H1 (cell line): ENCODE measurements at regions not wholly inside any gene's neighbourhood (a gene's known extent, or its start where the extent isn't known, plus 50 kb on each side); places are given as distances from the start of the nearest gene placed in this dataset.

Experiments
- CTCF ChIA-PET: fragments of 300-600 bp; sonication (Branson Sonifier 250); formaldehyde crosslinking; loops from one replicate; lab custom pipeline; 2021; ENCODE audit not compliant: partially characterized antibody; lab: Charles Lee
- POLR2A ChIA-PET: fragments of 300-600 bp; sonication (Branson Sonifier 250); formaldehyde crosslinking; loops from one replicate; lab custom pipeline; 2021; ENCODE audit warnings: inconsistent platforms; ENCODE audit not compliant: partially characterized antibody; lab: Charles Lee
- DNase-seq, 2 experiments: peaks; one replicate each; pipeline versions ENCODE4 v3.0.0 to v3.0.0-alpha.2; 2010 to 2022; ENCODE audit warnings: low spot score in 2 of 2, low read depth in 1 of 2, mixed read lengths in 1 of 2
- FAIRE-seq: peaks from 2 replicates; lab custom pipeline; 2011; peaks lifted over from hg19 to GRCh38; lab: Jason Lieb, UNC
- H2AFZ ChIP-seq: 2 replicates; pipeline ENCODE4 v1.8.1; 2012; ENCODE audit warnings: low read length, inconsistent platforms
- H2AK5ac ChIP-seq: 2 replicates; pipeline ENCODE4 v1.6.1; 2013; ENCODE audit warnings: low read depth, low read length
- H2BK120ac ChIP-seq: replicated peaks from 2 replicates; pipeline ENCODE3; 2013; ENCODE audit warnings: low read depth, low read length, inconsistent platforms
- H2BK12ac ChIP-seq: 2 replicates; pipeline ENCODE4 v1.6.1; 2013; ENCODE audit warnings: low read depth, low read length
- H2BK15ac ChIP-seq: 2 replicates; pipeline ENCODE4 v1.6.1; 2013; ENCODE audit warnings: low read length
- H2BK20ac ChIP-seq: 2 replicates; pipeline ENCODE4 v1.6.1; 2013; ENCODE audit warnings: low read length
- H2BK5ac ChIP-seq: 2 replicates; pipeline ENCODE4 v1.6.1; 2013; ENCODE audit warnings: low read depth, low read length
- H3K14ac ChIP-seq: 2 replicates; pipeline ENCODE4 v1.6.1; 2013; ENCODE audit warnings: inconsistent platforms; ENCODE audit not compliant: insufficient read length
- H3K18ac ChIP-seq: 2 replicates; pipeline ENCODE4 v1.6.1; 2013; ENCODE audit warnings: low read length; ENCODE audit errors: extremely low read depth
- H3K23ac ChIP-seq: 2 replicates; pipeline ENCODE4 v1.6.1; 2013; ENCODE audit warnings: inconsistent platforms; ENCODE audit not compliant: insufficient read length
- H3K23me2 ChIP-seq: 2 replicates; pipeline ENCODE4 v1.6.1; 2013; ENCODE audit warnings: low read depth, low read length
- H3K27ac ChIP-seq: 2 replicates; pipeline ENCODE4 v1.6.1; 2011; ENCODE audit warnings: low read depth, low read length, inconsistent platforms
- H3K27me3 ChIP-seq, 4 experiments: replicated peaks in 1 of 4; 1 replicate in 1 of 4; 2 replicates in 3 of 4; pipeline versions ENCODE4 v1.6.1 to v1.8.1; 2011 to 2013; ENCODE audit warnings: low read length in 3 of 4, mild to moderate bottlenecking in 3 of 4, inconsistent platforms in 2 of 4, mixed read lengths in 2 of 4, moderate library complexity in 1 of 4; ENCODE audit not compliant: control insufficient read depth in 3 of 4, insufficient read depth in 3 of 4; ENCODE audit errors: extremely low read depth in 1 of 4
- H3K36me3 ChIP-seq, 4 experiments: 2 replicates each; pipeline versions ENCODE4 v1.6.1 to v1.8.1; 2011 to 2013; ENCODE audit warnings: mild to moderate bottlenecking in 4 of 4, low read length in 3 of 4, moderate library complexity in 2 of 4, control low read depth in 1 of 4, inconsistent platforms in 1 of 4; ENCODE audit not compliant: insufficient read depth in 4 of 4, control insufficient read depth in 2 of 4
- H3K4ac ChIP-seq: replicated peaks from 2 replicates; pipeline ENCODE3; 2013; ENCODE audit warnings: low read length, low read depth, mixed read lengths, inconsistent platforms; ENCODE audit not compliant: insufficient read length
- H3K4me1 ChIP-seq, 4 experiments: replicated peaks in 1 of 4; 1 replicate in 1 of 4; 2 replicates in 3 of 4; pipeline versions ENCODE4 v1.6.1 to v1.8.1; 2011 to 2013; ENCODE audit warnings: low read length in 3 of 4, inconsistent platforms in 2 of 4, mixed read lengths in 1 of 4; ENCODE audit not compliant: insufficient read depth in 4 of 4, control insufficient read depth in 3 of 4
- H3K4me2 ChIP-seq, 2 experiments: 2 replicates each; pipeline versions ENCODE4 v1.6.1 to v1.8.1; 2011 to 2013; ENCODE audit warnings: low read depth in 2 of 2, low read length in 2 of 2, control low read depth in 1 of 2, inconsistent platforms in 1 of 2, mild to moderate bottlenecking in 1 of 2; ENCODE audit not compliant: insufficient read depth in 1 of 2
- H3K4me3 ChIP-seq, 4 experiments: fragments of 200-600, 300-600 bp in 1 of 4; sonication (generic), shearing (Covaris generic), sonication (Bioruptor Twin) in 1 of 4; 2 replicates each; pipeline versions ENCODE4 v1.5.1 to v1.8.1; 2011 to 2016; ENCODE audit warnings: low read length in 4 of 4, low read depth in 3 of 4, control low read depth in 2 of 4, inconsistent platforms in 2 of 4, mild to moderate bottlenecking in 2 of 4, mixed read lengths in 1 of 4, moderate library complexity in 1 of 4; ENCODE audit not compliant: insufficient read depth in 2 of 4; ENCODE audit errors: extremely low read depth in 1 of 4
- H3K56ac ChIP-seq: replicated peaks from 2 replicates; pipeline ENCODE3; 2013; ENCODE audit warnings: low read depth, mild to moderate bottlenecking, mixed read lengths, low read length, inconsistent platforms; ENCODE audit not compliant: insufficient read length
- H3K79me1 ChIP-seq: 2 replicates; pipeline ENCODE4 v1.6.1; 2013; ENCODE audit warnings: low read depth, low read length, control low read depth
- H3K79me2 ChIP-seq, 2 experiments: 2 replicates each; pipeline versions ENCODE4 v1.6.1 to v1.8.1; 2012 to 2013; ENCODE audit warnings: low read length in 2 of 2, mild to moderate bottlenecking in 2 of 2, inconsistent platforms in 1 of 2; ENCODE audit not compliant: insufficient read depth in 2 of 2, control insufficient read depth in 1 of 2
- H3K9ac ChIP-seq, 4 experiments: replicated peaks in 1 of 4; 1 replicate in 1 of 4; 2 replicates in 3 of 4; pipeline versions ENCODE4 v1.6.1 to v1.8.1; 2011 to 2013; ENCODE audit warnings: low read depth in 3 of 4, low read length in 3 of 4, control low read depth in 2 of 4, mild to moderate bottlenecking in 2 of 4, moderate library complexity in 2 of 4, inconsistent platforms in 1 of 4; ENCODE audit errors: extremely low read depth in 1 of 4
- H3K9me3 ChIP-seq, 2 experiments: 2 replicates each; pipeline versions ENCODE4 v1.6.1 to v1.8.1; 2012 to 2013; ENCODE audit warnings: mild to moderate bottlenecking in 2 of 2, moderate library complexity in 2 of 2, control low read depth in 1 of 2, inconsistent platforms in 1 of 2, low read depth in 1 of 2, low read length in 1 of 2, mixed read lengths in 1 of 2; ENCODE audit not compliant: insufficient read depth in 2 of 2
- H4K20me1 ChIP-seq, 2 experiments: replicated peaks in 1 of 2; 2 replicates each; pipeline versions ENCODE3 to v1.8.1; 2011 to 2013; ENCODE audit warnings: inconsistent platforms in 2 of 2, low read length in 2 of 2, mild to moderate bottlenecking in 1 of 2; ENCODE audit not compliant: insufficient read depth in 2 of 2, control insufficient read depth in 1 of 2
- H4K5ac ChIP-seq: 2 replicates; pipeline ENCODE4 v1.6.1; 2013; ENCODE audit warnings: low read length, low read depth, mixed read lengths, inconsistent platforms; ENCODE audit not compliant: insufficient read length
- H4K8ac ChIP-seq: 2 replicates; pipeline ENCODE4 v1.8.0; 2013; ENCODE audit warnings: mild to moderate bottlenecking, moderate library complexity, low read length, inconsistent platforms; ENCODE audit not compliant: insufficient read depth; ENCODE audit errors: extremely low read depth
- H4K91ac ChIP-seq: replicated peaks from 2 replicates; pipeline ENCODE3; 2013; ENCODE audit warnings: low read length, mixed read lengths, inconsistent platforms; ENCODE audit not compliant: insufficient read length
- BRCA1 ChIP-seq: IDR thresholded peaks from 2 replicates; pipeline ENCODE4 v1.6.1; 2012; ENCODE audit warnings: low read depth, low read length, improper control_type of control experiment
- CBX5 ChIP-seq: fragments of 300-800, 300-1000 bp; sonication (generic); IDR thresholded peaks from 2 replicates; pipeline ENCODE4 v1.7.1; 2016; ENCODE audit warnings: antibody characterized with exemption, low read length, low read depth
- CHD2 ChIP-seq: IDR thresholded peaks from 2 replicates; pipeline ENCODE4 v1.6.1; 2012; ENCODE audit warnings: low read length, improper control_type of control experiment
- CREB1 ChIP-seq: IDR thresholded peaks from 2 replicates; pipeline ENCODE4 v1.6.1; 2012; ENCODE audit warnings: inconsistent platforms
- EZH2 ChIP-seq: fragments of 200-600 bp; sonication (generic); IDR thresholded peaks from 2 replicates; pipeline ENCODE4 v1.7.1; 2012; ENCODE audit warnings: low read depth, mild to moderate bottlenecking, moderate library complexity, low read length, inconsistent platforms; ENCODE audit not compliant: severe bottlenecking
- HDAC6 ChIP-seq: IDR thresholded peaks from one replicate; pipeline ENCODE4 v1.7.1; 2012; ENCODE audit warnings: low read depth, mild to moderate bottlenecking, inconsistent platforms, low read length, moderate library complexity
- KDM4A ChIP-seq: IDR thresholded peaks from one replicate; pipeline ENCODE4 v1.7.1; 2012; ENCODE audit warnings: low read depth, mild to moderate bottlenecking, moderate library complexity, low read length, inconsistent platforms; ENCODE audit not compliant: severe bottlenecking
- MAX ChIP-seq: IDR thresholded peaks from 2 replicates; pipeline ENCODE4 v1.6.1; 2012; ENCODE audit warnings: inconsistent platforms
- PHF8 ChIP-seq: fragments of 200-600 bp; sonication (generic); conservative IDR thresholded peaks from 2 replicates; pipeline ENCODE4 v1.7.1; 2012; ENCODE audit warnings: low read depth, mild to moderate bottlenecking, inconsistent platforms, low read length, moderate library complexity
- POLR2AphosphoS5 ChIP-seq: IDR thresholded peaks from 2 replicates; pipeline ENCODE4 v1.6.1; 2011; ENCODE audit warnings: low read depth, low read length
- RBBP5 ChIP-seq: IDR thresholded peaks from 2 replicates; pipeline ENCODE4 v1.7.1; 2012; ENCODE audit warnings: low read depth, mild to moderate bottlenecking, inconsistent platforms, low read length, moderate library complexity, borderline replicate concordance
- SP1 ChIP-seq: IDR thresholded peaks from 2 replicates; pipeline ENCODE4 v1.6.1; 2011; ENCODE audit warnings: low read depth, low read length
- SP2 ChIP-seq: IDR thresholded peaks from 2 replicates; pipeline ENCODE4 v1.6.1; 2012; ENCODE audit warnings: mild to moderate bottlenecking, low read length, inconsistent platforms
- SRF ChIP-seq: IDR thresholded peaks from 2 replicates; pipeline ENCODE4 v1.6.1; 2011; ENCODE audit warnings: mild to moderate bottlenecking, low read depth, low read length, moderate library complexity
- SUZ12 ChIP-seq: fragments of 200-600 bp; sonication (generic); IDR thresholded peaks from 2 replicates; pipeline ENCODE4 v1.6.1; 2012; ENCODE audit warnings: mild to moderate bottlenecking, inconsistent platforms, low read length, moderate library complexity, mixed read lengths
- ZNF274 ChIP-seq: IDR thresholded peaks from 2 replicates; pipeline ENCODE4 v1.7.0; 2012; ENCODE audit warnings: low read length, borderline replicate concordance; ENCODE audit errors: extremely low read depth
- whole genome bisulfite sequencing, 2 experiments: shearing (Covaris generic) in 1 of 2; methylation state at CpG; one replicate each; pipeline versions ENCODE4 v1.1.6 to v1.1.7; 2013 to 2015; ENCODE audit warnings: low lambda C conversion rate in 2 of 2, mixed read lengths in 2 of 2, inconsistent platforms in 1 of 2, low coverage in 1 of 2, missing lambda C conversion rate in 1 of 2; ENCODE audit not compliant: insufficient replicate concordance in 2 of 2, insufficient coverage in 1 of 2, insufficient read length in 1 of 2; ENCODE audit errors: extremely low coverage in 1 of 2, missing lambda C conversion rate in 1 of 2; 5-methylcytosine and 5-hydroxymethylcytosine counted together

GRCh38 chr2:239684996-239685395, 284.2 kb upstream of the HDAC4 start:
- no peaks in the 10 kb centered on the region for H3K23me2 ChIP-seq
- no peaks in the 10 kb centered on the region; a peak in 1 of 7 replicates for H3K27me3 ChIP-seq
- H3K23ac ChIP-seq, result no peak overlapping the region
- H3K18ac ChIP-seq, result no peak overlapping the region
- H4K91ac ChIP-seq, result no peak overlapping the region
- no peak overlapping the region for H3K56ac ChIP-seq
- no peak overlapping the region for H4K5ac ChIP-seq
- no peak overlapping the region for H3K4me3 ChIP-seq
- ChIA-PET CTCF (no interaction called here), POLR2A (no interaction called here)
- no peaks in the 10 kb centered on the region for H3K79me2 ChIP-seq
- no peak overlapping the region for H2BK20ac ChIP-seq
- H3K4ac ChIP-seq, result no peak overlapping the region
- no peak overlapping the region for H2AFZ ChIP-seq
- no peak overlapping the region for H3K9ac ChIP-seq
- H4K8ac ChIP-seq, result no peak overlapping the region
- FAIRE-seq, result no peak
- H3K27ac ChIP-seq, result no peak overlapping the region
- no peaks in the 10 kb centered on the region for H3K9me3 ChIP-seq
- no peak overlapping the region for H2BK15ac ChIP-seq
- peaks cover 0 to 3% (median 0%) of the 10 kb centered on the region in 4 experiments; a peak in 2 of 7 replicates for H3K4me1 ChIP-seq
- H2AK5ac ChIP-seq, result no peak overlapping the region
- no peak overlapping the region for H2BK5ac ChIP-seq
- no peak overlapping the region for H3K4me2 ChIP-seq
- H2BK120ac ChIP-seq, result no peak overlapping the region
- WGBS, 2 experiments, result 92% methylated on average over 4 of the region's 4 CpGs; no CpG with 5 or more reads in 1 of the 2 experiments
- H2BK12ac ChIP-seq, result no peak overlapping the region
- H3K14ac ChIP-seq, result no peak overlapping the region
- H3K79me1 ChIP-seq, result no peaks in the 10 kb centered on the region
- DNase-seq, result no peak
- no peaks in the 10 kb centered on the region for H4K20me1 ChIP-seq
- H3K36me3 ChIP-seq, result no peaks in the 10 kb centered on the region
- TF ChIP-seq PHF8 (no peak), CREB1 (no peak), EZH2 (no peak), SP1 (no peak), ZNF274 (no peak), SP2 (no peak), HDAC6 (no peak), KDM4A (no peak), SUZ12 (no peak), CBX5 (no peak), BRCA1 (no peak), MAX (no peak), SRF (no peak), POLR2AphosphoS5 (no peak), CHD2 (no peak), RBBP5 (no peak)
